Skin of body (tissue), 1 donor: ENCODE measurements at regions not wholly inside any gene's neighbourhood (a gene's known extent, or its start where the extent isn't known, plus 50 kb on each side); places are given as distances from the start of the nearest gene placed in this dataset.
"Not testable (repeated sequence)": the region's sequence is repeated elsewhere in the genome, so short reads cannot be mapped to it uniquely, and the experiment has no call there.

Source experiments
- DNase-seq: peaks from one replicate; lab custom pipeline; 2025; lab: John Stamatoyannopoulos, UW

DNA sequence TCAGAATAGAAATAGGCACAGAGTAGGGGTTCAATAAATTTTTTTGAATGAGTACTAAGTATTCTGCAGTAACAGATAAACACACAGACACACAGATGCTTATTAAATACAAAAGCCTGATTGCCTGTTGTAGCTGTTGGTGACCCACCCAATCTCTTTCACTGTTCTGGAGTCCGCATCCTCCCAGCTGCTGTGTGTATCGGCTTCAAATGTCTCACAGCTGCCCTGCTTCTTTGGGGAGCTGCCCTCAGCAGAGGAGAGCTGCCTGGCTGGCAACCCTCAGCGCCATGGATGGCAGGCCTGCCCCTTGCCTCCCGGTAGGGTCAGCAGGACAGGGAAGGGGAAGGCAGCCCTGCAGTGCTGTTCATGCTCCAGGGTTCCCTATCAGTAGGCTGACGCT, 50.5 kb upstream of the PRNP start:
- DNase-seq: no peak

DNA sequence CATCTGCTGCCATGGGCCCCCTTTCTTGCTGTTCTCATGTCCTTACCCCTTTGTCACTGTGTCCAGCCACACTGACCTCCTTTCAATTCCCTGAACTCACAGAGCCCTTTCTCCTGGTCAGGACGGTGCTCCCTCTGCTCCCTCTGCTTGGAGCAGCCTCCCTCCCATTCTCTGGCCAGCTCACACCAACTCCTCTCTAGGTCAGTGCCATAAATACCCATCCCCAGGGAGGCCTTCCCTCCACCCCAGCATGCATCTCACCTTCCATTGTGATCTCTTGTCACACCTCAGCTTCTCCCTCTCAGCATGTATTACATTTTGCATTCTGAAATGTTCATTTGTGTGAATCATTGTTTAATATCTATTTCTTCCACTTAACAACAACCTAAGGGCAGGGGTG, 50.9 kb upstream of the PRNP start:
- no peak for DNase-seq

DNA sequence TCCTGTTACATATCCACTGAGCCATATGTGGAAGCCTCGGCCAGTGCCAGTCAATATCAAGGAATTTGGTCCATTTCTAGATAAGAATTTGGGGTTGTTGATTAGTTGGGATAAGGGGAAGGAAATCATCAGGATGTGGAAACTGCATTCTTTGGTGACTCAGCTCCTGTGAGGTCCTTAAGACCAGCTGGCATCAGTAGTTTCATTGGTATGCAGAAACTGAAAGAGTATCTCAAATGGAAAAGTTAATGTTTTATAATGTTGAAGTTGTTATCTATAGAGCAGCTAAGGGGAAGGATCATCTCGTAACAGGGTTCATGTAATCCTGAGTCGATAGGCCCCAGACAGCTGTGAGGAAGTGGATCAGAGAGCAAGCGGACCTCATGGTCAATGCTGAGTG, 52.5 kb upstream of the PRNP start:
- DNase-seq: no peak

DNA sequence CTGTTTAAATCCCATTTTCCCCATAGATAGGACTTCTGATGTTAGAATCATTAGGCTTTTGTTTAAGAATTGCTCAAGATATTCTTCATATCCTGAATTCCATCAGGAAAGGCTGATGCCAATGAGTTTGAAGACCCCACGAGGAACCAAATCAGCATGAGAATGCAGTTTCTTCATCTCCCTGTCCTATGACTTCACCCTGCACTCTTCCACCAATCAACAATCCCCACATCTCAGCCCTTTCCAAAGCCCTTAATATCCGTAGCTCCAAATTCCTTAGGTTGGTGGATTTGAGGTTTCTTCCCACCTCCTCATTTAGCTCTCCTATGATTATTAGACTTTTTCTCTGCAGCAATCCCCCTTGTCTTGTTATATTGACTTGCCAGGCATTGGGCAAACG, 52.9 kb upstream of the PRNP start:
- DNase-seq: no peak

DNA sequence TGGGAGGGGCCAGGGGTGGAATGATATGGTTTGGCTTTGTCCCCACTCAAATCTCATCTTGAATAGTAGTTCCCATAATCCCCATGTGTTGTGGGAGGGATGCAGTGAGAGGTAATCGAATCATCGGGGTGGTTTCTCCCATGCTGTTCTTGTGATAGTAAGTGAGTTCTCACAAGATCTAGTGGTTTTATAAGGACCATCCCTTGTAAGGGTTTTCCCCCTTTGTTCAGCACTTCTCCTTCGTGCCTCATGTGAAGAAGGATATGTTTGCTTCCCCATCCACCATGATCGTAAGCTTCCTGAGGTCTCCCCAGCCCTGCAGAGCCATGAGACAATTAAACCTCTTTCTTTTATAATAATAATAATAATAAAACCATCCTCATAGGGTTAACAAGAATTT, 53.4 kb upstream of the PRNP start:
- DNase-seq: no peak

DNA sequence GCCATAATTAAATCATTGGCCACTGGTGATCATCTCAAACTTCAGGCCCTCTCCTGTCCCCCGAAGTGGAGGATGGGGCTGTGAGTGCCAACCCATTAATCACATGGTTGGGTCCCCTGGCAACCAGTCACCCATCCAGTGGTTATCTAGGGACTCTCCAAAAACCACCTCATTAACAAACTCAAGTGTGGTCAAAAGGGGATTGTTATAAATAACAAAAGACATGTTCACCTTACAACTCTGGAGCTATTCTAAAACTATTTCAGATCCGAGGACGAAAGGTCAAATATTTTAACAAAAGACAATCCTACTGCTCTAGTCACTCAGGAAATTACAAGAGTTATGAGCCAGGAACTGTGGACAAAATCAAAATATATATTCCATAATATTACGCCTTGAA, 60.0 kb upstream of the PRNP start:
- no peak for DNase-seq

DNA sequence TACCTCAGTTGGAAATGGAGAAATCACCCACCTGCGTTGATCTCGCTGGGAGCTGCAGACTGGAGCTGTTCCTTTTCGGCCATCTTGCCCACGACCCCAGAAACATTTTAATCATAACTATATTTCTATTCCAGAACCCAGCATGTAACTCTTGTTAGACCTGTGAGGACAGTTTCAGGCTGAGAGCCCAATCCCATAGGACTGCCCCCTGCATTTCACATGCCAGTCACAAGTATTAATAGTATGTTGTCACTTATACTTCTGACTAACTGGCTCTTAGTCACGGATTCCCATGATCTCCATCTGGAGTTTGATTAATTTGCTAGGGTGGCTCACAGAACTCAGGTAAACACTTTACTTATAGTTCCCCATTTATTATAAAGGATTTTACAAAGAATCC, 60.6 kb upstream of the PRNP start:
- no peak for DNase-seq

DNA sequence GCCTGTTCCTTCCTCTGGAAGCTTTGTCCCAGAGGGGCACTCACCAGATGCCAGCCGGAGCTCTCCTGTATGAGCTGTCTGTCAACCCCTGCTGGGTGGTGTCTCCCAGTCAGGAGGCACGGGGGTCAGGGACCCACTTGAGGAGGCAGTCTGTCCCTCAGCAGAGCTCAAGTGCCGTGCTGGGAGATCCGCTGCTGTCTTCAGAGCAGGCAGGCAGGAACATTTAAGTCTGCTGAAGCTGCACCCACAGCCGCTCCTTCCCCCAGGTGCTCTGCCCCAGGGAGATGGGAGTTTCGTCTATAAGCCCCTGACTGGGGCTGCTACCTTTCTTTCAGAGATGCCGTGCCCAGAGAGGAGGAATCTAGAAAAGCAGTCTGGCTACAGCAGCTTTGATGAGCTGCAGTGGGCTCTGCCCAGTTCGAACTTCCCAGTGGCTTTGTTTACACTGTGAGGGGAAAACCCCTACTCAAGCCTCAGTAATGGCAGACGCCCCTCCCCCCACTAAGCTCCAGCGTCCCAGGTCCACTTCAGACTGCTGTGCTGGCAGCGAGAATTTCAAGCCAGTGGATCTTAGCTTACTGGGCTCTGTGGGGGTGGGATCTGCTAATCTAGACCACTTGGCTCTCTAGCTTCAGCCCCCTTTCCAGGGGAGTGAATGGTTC, 61.5 kb upstream of the PRNP start:
- not testable (repeated sequence) for DNase-seq

DNA sequence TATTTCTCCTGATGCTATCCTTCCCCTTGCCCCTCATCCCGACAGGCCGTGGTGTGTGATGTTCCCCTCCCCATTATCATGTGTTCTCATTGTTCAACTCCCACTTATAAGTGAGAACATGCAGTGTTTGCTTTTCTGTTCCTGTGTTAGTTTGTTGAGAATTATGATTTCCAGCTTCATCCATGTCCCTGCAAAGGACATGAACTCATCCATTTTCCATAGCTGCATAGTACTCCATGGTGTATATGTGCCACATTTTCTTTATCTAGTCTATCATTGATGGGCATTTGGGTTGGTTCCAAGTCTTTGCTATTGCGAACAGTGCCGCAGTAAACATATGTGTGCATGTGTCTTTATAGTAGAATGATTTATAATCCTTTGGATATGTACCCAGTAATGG, 67.1 kb upstream of the PRNP start:
- DNase-seq: not testable (repeated sequence)

DNA sequence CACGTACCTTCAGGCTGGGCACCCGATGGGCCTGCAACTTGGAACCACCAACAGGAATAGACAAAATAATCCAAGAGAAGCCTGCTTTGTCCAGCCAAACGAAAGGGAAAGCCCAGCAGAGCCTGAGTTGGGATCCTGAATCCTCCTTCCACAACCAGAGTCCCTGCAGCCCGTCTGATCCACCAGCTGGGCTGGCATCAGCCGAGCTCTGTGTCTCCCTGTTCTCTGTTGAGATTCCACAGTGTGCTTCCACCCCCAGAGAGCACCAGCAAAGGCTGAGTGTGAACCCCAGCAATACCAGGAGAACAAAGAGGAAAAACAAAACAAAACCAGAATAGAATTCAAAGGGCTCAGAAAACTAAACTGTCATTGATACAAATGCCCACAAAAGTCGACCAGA, 68.8 kb upstream of the PRNP start:
- DNase-seq: no peak

DNA sequence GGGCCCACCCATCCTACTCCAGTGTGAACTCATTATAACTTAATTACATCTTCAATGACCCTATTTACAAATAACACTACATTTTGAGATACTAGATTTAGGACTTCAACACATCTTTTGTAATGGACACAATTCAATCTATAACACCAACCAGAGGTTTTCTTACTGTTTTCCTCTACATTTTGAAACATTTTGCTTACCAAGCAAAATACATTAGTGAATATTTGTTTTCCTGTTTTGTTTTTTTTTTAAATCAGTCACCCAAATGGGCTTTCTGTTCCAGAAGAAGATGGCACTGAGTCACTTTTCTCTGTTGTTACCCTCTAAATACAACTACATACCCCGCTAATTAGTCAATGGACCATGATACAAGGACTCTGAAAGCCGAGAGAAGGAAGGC, 69.2 kb upstream of the PRNP start:
- DNase-seq: no peak

DNA sequence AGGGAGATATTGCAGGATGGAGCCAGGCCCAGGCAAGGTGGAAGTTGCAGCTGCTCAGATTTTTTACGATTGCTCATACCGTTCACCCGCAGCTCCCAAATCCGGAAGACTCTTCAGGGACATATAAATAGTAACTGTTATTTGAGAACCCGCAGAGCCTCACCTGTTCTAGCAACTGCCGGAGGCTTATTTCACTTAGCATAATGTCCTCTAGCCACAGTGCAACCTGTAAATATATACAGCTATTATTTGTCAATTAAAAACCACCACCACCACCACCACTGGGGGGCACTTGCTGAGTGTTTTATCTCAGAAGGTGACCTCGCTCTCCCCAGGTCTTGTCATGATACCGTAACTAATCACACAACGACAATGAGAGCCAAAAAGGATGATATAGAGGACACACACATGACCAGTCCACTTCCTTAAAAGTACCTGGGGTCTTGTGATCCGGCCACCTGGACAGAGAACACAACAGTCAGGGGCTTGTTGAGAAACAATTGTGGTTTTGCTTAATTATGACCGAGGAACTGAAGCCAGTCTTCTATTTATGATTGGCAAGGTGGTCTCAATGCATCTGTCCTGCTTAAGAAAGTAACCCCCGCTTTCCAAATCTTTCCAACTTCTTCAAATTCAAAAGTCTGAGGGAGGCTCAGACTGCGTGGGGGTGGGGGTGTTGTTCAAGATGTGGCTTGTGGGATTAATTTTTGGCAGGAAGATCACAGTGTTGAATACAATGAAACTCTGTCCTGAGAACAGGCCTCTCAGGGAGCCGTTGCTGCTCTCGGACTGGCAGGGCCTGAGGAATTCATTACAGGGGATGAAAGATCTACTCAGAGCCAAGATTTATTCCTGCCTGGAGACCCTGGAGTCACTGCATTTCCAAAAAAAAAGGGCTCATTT, 72.3 kb upstream of the PRNP start:
- peak; percentile 65 for DNase-seq

DNA sequence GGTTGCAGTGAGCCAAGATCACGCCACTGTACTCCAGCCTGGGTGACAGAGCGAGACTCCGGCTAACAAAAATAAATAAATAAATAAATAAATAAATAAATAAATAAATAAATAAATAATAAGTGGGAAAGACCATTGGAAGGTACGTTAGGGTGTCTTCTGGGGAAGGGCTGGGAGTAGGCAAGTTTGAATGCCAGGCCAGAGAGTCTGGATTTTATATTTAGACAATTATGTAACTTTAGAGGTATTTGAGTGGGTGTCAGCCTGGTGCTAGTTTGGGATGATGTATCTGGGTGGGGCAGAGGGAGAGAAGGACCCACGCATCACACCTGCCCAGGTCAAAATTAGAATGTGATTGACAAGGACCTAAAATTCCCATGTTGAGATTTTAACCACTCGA, 73.1 kb upstream of the PRNP start:
- DNase-seq: no peak

DNA sequence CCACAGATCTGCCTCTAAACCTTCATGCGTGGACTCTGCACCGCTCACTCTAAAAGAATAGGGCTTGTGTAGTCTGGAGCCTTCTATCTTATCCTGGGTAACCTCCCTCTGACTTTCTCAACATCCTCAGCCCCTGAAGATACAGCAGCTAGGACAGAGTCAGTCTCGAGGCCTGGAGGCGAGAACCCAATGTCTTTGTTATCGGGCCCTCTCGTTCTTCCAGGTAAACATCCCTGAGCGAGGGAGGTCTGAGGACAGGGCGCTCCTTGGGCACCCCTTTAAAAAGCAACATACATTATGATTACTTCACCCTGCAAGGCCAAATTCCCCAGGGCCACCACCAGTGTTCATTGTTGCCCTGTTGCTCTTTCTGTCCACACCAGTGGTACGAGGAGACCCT, 75.4 kb upstream of the PRNP start:
- no peak for DNase-seq

DNA sequence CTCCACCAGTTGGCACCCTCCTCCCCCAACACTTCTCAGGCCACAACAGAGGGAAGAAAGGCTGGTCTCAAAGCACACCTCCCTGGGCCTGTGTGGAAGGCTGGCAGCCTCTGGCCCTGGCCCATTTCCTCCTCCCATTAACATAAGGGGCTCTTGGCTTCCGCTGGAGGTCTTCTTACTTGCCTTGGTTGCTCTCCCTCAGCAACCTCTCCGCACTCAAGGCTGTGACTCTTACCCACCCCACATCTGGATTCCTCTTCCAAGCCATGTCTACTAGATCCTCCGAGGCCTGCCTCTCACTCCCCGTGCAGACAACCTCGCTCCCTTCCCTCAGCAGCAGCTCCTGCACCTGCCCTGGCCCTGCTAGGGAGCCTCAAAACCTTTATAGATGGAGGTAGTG, 76.7 kb upstream of the PRNP start:
- no peak for DNase-seq

DNA sequence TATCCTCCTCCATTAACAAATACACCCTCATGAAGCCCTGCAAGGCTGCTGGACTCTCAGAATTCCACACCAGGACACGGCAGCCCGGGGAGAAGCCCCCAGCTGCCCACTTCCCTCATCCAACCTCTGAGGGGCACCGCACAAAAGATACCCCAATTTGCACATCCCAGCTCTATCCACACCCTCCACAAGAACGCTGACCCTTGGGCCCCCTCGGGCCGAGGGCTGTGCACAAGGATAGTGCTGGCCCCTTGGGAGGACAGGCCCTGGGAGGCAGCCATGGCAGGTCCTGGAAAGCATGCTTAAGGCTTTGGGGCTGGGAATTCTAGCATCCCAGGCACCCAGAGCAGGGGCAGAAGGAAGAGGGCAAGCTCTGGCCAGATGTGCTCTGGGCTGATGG, 77.4 kb upstream of the PRNP start:
- no peak for DNase-seq

DNA sequence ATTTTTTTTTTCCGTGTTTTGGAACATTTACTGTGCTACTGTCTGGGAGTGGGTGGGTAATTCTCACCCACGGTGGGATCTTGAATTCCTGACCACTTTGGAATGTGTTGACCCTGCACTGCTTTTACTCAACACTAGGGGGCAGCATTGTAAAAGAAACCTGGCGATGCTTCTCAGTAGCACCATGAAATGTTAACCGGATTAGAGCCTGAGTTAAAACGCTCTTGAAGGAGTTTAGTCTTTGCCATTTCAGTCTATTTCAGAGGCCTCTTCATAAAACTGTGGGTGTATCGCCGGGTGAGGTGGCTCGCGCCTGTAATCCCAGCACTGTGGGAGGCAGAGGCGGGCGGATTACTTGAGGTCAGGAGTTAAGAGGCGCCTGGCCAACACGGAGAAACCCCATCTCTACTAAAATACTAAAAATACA, 79.0 kb upstream of the PRNP start:
- DNase-seq: peak; percentile 76

DNA sequence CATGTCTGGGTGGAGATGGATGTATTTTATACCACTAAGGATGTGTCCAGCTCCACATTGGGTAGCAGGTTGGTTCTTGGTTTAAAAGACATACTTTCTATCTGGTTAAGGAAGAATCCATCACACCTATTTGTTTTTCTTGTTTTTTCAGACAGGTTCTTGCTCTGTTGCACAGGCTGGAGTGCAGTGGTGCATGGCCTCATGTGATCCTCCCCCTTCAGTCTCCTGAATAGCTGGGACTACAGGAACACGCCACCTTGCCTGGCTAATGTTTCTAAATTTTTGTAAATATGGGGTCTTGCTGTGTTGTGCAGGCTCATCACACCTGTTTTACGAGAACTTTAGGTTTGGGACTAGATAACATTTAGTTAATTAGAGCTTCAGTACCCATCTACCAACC, 80.2 kb upstream of the PRNP start:
- DNase-seq: no peak

DNA sequence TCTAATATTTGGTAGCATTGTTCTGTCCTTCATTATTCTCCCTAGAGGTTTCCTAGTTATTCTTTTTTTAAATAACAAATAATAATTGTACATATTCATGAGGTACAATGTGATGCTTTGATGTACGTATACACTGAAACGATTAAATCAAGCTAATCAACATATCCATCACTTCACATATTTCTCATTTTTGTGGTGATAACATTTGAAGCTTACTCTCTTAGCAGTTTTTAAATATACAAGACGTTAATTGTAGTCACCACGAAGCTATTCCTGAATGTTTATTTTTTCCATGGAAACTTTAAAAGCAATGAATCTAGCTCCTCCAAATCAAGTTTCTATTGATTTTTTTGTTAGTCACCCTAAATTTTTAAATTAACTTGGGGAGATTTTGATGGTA, 81.1 kb upstream of the PRNP start:
- DNase-seq: no peak

DNA sequence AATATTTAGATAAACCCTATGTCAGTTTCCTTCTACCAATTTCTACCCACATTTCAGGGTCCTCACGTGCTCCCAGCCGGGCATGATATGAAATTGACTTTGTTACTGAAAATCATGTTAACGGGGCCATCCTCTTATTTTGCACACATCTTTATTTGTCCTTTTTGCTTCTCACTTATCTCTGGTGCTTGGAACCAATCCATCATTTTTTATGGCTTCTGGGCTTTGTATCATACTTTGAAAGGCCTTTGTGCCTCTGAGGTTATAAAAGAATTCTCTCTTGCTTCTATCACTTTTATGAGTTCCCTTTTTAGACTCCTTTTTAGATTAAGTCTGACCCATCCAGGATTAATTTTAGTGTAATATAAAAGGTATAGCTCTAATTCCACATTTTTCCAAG, 81.7 kb upstream of the PRNP start:
- no peak for DNase-seq

DNA sequence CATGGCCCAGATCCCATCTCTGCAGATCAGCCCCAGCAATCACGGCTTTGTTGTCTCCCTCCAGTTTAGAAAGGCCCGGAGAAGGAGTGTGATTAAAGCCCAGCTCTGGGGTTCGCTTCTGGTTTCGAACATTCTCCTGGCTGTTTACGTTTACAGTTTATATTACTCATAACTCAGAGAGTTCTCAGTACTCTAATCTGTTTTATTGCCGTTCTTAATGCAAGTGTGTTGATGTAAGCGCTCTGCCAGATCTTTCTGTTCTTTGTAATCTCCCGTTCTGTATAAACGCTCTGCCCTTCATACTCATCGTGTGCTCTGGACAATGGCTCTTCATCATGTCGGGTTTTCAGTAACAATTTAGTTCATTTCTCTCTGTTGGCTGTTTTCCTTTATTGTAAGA, 82.5 kb upstream of the PRNP start:
- no peak for DNase-seq

DNA sequence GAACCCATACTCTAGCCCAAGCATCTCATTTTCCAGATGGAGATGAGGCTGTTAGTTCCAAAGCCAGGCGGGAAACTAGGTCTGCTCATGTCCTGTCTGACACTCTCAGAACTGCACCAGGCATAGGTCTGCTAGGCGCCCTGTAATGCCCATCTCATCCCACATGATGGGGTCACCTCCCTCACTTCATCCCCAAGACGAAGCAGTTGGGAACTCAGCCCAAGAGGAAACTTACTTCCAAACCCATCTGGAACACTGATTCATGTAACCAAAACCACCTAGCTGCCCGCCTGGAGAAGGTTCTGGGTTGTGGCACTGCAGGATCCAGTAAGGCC, 84.0 kb upstream of the PRNP start:
- DNase-seq: no peak

DNA sequence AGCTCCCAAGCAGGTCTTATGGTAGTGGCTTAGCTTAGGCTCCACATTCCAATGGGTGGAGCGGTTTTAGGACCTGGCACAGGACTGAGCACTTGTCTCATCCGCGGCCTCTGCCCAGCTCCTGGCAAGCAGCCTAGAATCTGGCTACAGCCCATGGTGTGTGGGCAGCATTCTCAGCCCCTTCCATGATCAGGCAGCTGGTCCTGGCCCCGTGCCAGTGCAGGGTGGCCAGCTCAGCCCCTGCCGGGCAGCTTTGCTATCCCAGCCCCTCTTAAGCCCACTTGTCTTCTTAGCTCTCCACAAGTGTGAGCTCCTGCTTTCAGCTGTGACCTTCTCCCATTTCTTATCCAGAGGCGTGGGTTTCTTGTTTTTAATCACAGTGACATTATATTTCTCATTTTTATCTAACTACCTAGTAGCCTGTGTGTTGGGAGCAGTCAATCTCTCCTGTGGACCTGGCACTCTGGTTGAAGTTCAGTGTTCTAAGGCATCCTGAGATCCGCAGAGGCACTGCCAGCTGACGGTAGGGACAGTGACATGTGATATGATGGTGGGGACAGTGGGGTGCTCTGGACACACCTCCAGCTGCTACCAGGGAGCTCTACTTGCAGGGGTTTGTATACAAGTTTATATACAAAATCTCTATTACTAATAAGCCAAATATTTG, 84.5 kb upstream of the PRNP start:
- DNase-seq: no peak
